Calu3 (cell line): ENCODE measurements at regions not wholly inside any gene's neighbourhood (a gene's known extent, or its start where the extent isn't known, plus 50 kb on each side); places are given as distances from the start of the nearest gene placed in this dataset.
A peak's percentile ranks its signal among the peaks of the same experiment; 100 is the strongest.

Source experiments
- BruUV-seq: library from RNA; stranded (reverse); fragments of 400-500 nt; replicated peaks from 2 replicates; lab custom pipeline; 2021; lab: Mats Ljungman, UMichigan
- CTCF ChIA-PET: fragments of 300-600 bp; sonication (Branson Sonifier 250); formaldehyde crosslinking; loops from one replicate; lab custom pipeline; 2022; ENCODE audit warnings: antibody characterized with exemption; lab: Charles Lee
- DNase-seq: peaks from one replicate; pipeline ENCODE4 v3.0.0; 2022
- H3K27ac Mint-ChIP-seq: one replicate; pipeline ENCODE4 v1.8.0; 2022; ENCODE audit warnings: mixed read lengths; ENCODE audit not compliant: unreplicated experiment
- H3K27me3 Mint-ChIP-seq: one replicate; pipeline ENCODE4 v1.8.0; 2022; ENCODE audit warnings: mixed read lengths; ENCODE audit not compliant: unreplicated experiment
- H3K36me3 Mint-ChIP-seq: one replicate; pipeline ENCODE4 v1.8.0; 2022; ENCODE audit warnings: mild to moderate bottlenecking, moderate library complexity, mixed read lengths; ENCODE audit not compliant: insufficient read depth, unreplicated experiment
- H3K4me1 Mint-ChIP-seq: one replicate; pipeline ENCODE4 v1.8.0; 2022; ENCODE audit warnings: mild to moderate bottlenecking, low read depth, mixed read lengths; ENCODE audit not compliant: unreplicated experiment
- H3K4me3 Mint-ChIP-seq: one replicate; pipeline ENCODE4 v1.8.0; 2022; ENCODE audit warnings: mild to moderate bottlenecking, low read depth, moderate library complexity, mixed read lengths; ENCODE audit not compliant: unreplicated experiment
- H3K9me3 Mint-ChIP-seq: one replicate; pipeline ENCODE4 v1.8.0; 2022; ENCODE audit warnings: low read depth, mixed read lengths; ENCODE audit not compliant: unreplicated experiment
- intact Hi-C: fragments of 100-400 bp; cut with micrococcal nuclease; formaldehyde crosslinking; loops from one replicate; pipeline ENCODE4 v1.10.0; 2022; ENCODE audit not compliant: unreplicated experiment
- TF ChIP-seq, protein P1 (sequence below): fragments of 200-600 bp; IDR thresholded peaks from one replicate; pipeline ENCODE4 v1.8.0; 2022; ENCODE audit warnings: antibody characterized with exemption; ENCODE audit not compliant: unreplicated experiment

DNA sequence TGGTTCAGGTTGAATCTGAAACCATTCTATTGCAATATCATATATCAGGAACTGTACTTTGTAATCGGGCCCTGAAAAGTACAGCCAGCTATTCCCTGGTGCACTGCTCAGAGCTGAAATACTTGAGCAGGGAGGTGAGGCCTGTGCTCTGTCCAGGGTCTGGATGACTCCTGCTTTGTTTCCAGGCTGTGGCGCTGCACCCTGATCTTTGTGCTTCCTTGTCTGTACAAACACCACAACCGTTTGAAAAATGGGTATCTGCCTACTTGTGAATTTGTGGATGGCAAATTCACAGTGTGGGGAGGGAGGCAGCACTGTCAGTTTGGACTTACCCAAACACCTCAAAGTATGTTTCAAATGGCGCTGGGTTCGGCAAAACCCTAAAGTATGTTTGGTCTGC lies 155.4 kb upstream of the FAR2 start:
- no peaks in the 10 kb centered on the region for H3K27me3 Mint-ChIP-seq
- intact Hi-C loops, result no loop called here
- no peak overlapping the region for H3K4me3 Mint-ChIP-seq
- no TSS peak for BruUV-seq
- no peak for DNase-seq
- H3K36me3 Mint-ChIP-seq, result no peaks in the 10 kb centered on the region
- H3K27ac Mint-ChIP-seq, result no peak overlapping the region
- H3K9me3 Mint-ChIP-seq, result no peaks in the 10 kb centered on the region
- no peaks in the 10 kb centered on the region for H3K4me1 Mint-ChIP-seq
- CTCF ChIA-PET, result no interaction called here
- TF ChIP-seq, protein P1, sequence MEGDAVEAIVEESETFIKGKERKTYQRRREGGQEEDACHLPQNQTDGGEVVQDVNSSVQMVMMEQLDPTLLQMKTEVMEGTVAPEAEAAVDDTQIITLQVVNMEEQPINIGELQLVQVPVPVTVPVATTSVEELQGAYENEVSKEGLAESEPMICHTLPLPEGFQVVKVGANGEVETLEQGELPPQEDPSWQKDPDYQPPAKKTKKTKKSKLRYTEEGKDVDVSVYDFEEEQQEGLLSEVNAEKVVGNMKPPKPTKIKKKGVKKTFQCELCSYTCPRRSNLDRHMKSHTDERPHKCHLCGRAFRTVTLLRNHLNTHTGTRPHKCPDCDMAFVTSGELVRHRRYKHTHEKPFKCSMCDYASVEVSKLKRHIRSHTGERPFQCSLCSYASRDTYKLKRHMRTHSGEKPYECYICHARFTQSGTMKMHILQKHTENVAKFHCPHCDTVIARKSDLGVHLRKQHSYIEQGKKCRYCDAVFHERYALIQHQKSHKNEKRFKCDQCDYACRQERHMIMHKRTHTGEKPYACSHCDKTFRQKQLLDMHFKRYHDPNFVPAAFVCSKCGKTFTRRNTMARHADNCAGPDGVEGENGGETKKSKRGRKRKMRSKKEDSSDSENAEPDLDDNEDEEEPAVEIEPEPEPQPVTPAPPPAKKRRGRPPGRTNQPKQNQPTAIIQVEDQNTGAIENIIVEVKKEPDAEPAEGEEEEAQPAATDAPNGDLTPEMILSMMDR, result no peak

DNA sequence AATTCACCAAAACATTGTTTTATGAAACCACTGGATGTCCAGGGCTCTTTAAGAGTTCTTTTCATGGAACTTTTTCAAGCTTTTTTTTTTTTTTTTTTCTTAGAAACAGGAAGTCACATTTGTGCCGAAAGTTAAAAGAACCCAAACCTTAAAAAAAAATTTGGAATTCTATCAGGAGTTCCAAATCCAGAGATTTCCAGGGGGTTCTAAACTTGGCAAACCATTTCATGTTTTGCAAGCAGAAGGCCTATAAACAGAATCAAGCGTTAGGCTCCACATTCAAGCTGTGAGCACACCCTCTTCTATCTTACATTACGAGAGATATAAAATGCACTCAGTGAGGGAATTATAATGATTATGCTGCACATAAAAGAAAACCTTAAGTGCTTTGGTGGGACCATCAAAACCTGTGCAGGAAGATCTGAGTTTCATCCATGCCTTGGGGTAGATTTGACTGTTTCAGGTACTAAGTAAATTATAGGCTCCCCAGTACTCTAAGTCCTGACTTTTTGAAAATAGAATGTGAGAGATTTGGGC lies 154.8 kb upstream of the FAR2 start:
- intact Hi-C loops, result no loop called here
- Mint-ChIP-seq H3K9me3 (no peaks in the 10 kb centered on the region), H3K27ac (no peak overlapping the region), H3K4me3 (no peak overlapping the region), H3K36me3 (no peaks in the 10 kb centered on the region), H3K27me3 (no peaks in the 10 kb centered on the region), H3K4me1 (no peaks in the 10 kb centered on the region)
- TF ChIP-seq, protein P1, result no peak
- no peak for DNase-seq
- BruUV-seq, result no TSS peak
- CTCF ChIA-PET, result no interaction called here

DNA sequence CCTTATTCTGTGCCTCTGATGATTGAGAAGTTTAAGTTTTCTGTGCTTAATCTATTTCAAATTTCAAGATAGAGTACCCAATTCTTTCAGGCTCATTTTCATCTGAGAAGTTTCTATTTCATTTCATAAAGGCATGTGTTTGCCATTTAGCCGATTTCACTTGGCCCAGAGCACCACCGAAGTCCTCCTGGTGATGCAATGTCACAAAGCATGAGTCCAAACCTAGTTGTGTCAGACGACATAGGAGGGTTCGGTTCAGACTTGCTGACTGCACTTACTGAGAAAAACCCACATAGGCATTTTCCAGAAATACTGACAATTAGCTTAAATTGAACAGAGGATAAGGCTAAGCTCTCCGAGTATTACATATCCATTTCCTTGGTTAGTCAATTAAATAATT lies 152.4 kb upstream of the FAR2 start:
- intact Hi-C loops, result loop anchor here (5.0 kb wide), 1 partner anchor 1264 kb away; no protein-coding TSS in a partner anchor
- no peak overlapping the region for H3K4me3 Mint-ChIP-seq
- no peaks in the 10 kb centered on the region for H3K36me3 Mint-ChIP-seq
- CTCF ChIA-PET, result no interaction called here
- DNase-seq, result no peak
- BruUV-seq, result no TSS peak
- H3K4me1 Mint-ChIP-seq, result no peaks in the 10 kb centered on the region
- TF ChIP-seq, protein P1, result no peak
- no peak overlapping the region for H3K27ac Mint-ChIP-seq
- no peaks in the 10 kb centered on the region for H3K27me3 Mint-ChIP-seq
- H3K9me3 Mint-ChIP-seq, result no peaks in the 10 kb centered on the region

DNA sequence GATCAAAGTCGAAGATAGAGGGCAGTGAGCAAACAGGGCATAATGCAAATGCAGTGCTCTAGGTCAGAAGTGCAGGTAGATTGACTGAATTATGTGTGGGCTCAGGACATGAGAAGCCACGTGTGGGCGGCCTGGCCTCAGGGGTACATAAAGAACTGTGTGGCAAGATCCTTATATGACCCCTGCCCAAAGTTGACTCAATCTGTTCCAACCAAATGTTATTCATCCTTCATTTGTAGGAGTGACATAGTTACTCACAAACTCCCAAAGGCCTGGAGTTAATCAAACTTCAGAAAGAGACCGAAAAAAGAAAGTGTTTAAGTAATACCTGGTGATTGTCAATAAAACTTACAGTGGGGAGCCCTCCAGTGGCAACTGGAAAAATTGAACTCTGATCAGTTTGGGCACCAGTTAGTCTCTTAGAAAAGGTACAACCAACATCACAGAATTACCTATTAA lies 150.4 kb upstream of the FAR2 start:
- CTCF ChIA-PET, result no interaction called here
- Mint-ChIP-seq H3K27ac (no peak overlapping the region), H3K36me3 (no peaks in the 10 kb centered on the region), H3K4me1 (no peaks in the 10 kb centered on the region), H3K9me3 (no peaks in the 10 kb centered on the region), H3K4me3 (no peak overlapping the region), H3K27me3 (no peaks in the 10 kb centered on the region)
- intact Hi-C loops, result loop anchor here (5.0 kb wide), 1 partner anchor 1266 kb away; no protein-coding TSS in a partner anchor
- peak; percentile 31 for DNase-seq
- TF ChIP-seq, protein P1, result peak; percentile 28
- BruUV-seq, result no TSS peak
